H9 (cell line): ENCODE measurements at regions not wholly inside any gene's neighbourhood (a gene's known extent, or its start where the extent isn't known, plus 50 kb on each side); places are given as distances from the start of the nearest gene placed in this dataset.

ENCODE experiments used
- DNase-seq: peaks from one replicate; pipeline ENCODE4 v3.0.0-alpha.2; 2017
- H2AFZ ChIP-seq: one replicate; pipeline ENCODE4 v1.6.1; 2013; ENCODE audit warnings: mild to moderate bottlenecking, low read length, control low read depth, moderate library complexity
- H2AK5ac ChIP-seq: 2 replicates; pipeline ENCODE4 v1.6.1; 2013; ENCODE audit warnings: low read length, control low read depth, mixed read lengths; ENCODE audit not compliant: insufficient read length
- H2BK120ac ChIP-seq: one replicate; pipeline ENCODE4 v1.6.1; 2013; ENCODE audit warnings: low read depth, mild to moderate bottlenecking, low read length, control low read depth, inconsistent platforms; ENCODE audit not compliant: poor library complexity, severe bottlenecking
- H2BK12ac ChIP-seq: 2 replicates; pipeline ENCODE4 v1.6.1; 2013; ENCODE audit warnings: low read length, control low read depth, mixed read lengths, low read depth; ENCODE audit not compliant: insufficient read length
- H2BK15ac ChIP-seq: 2 replicates; pipeline ENCODE4 v1.6.1; 2013; ENCODE audit warnings: low read depth, low read length, control low read depth
- H2BK20ac ChIP-seq: one replicate; pipeline ENCODE4 v1.6.1; 2013; ENCODE audit warnings: low read depth, mild to moderate bottlenecking, low read length, control low read depth, inconsistent platforms; ENCODE audit not compliant: poor library complexity, severe bottlenecking
- H2BK5ac ChIP-seq: 2 replicates; pipeline ENCODE4 v1.6.1; 2013; ENCODE audit warnings: low read length, control low read depth, mixed read lengths; ENCODE audit not compliant: insufficient read length
- H3K14ac ChIP-seq: 2 replicates; pipeline ENCODE4 v1.6.1; 2013; ENCODE audit warnings: low read length, control low read depth; ENCODE audit not compliant: insufficient read depth
- H3K18ac ChIP-seq: 2 replicates; pipeline ENCODE4 v1.6.1; 2013; ENCODE audit warnings: low read depth, mild to moderate bottlenecking, mixed read lengths, low read length, control low read depth; ENCODE audit not compliant: insufficient read length
- H3K23ac ChIP-seq: 2 replicates; pipeline ENCODE4 v1.6.1; 2013; ENCODE audit warnings: low read length, control low read depth, mixed read lengths, low read depth; ENCODE audit not compliant: insufficient read length
- H3K23me2 ChIP-seq: 2 replicates; pipeline ENCODE4 v1.6.1; 2013; ENCODE audit warnings: low read depth, mild to moderate bottlenecking, mixed read lengths, low read length, control low read depth; ENCODE audit not compliant: insufficient read length, poor library complexity, severe bottlenecking
- H3K27ac ChIP-seq: 2 replicates; pipeline ENCODE4 v1.5.1; 2013; ENCODE audit warnings: low read length, control low read depth, mixed read lengths, low read depth; ENCODE audit not compliant: insufficient read length
- H3K27me3 ChIP-seq: 2 replicates; pipeline ENCODE4 v1.6.1; 2013; ENCODE audit warnings: low read length, control low read depth, inconsistent platforms; ENCODE audit not compliant: insufficient read depth
- H3K4ac ChIP-seq: 2 replicates; pipeline ENCODE4 v1.6.1; 2013; ENCODE audit warnings: low read depth, mild to moderate bottlenecking, control low read depth, inconsistent platforms, low read length, moderate library complexity
- H3K4me1 ChIP-seq: 2 replicates; pipeline ENCODE4 v1.6.1; 2013; ENCODE audit warnings: low read length, control low read depth, inconsistent platforms; ENCODE audit not compliant: insufficient read depth
- H3K4me2 ChIP-seq: 2 replicates; pipeline ENCODE4 v1.6.1; 2013; ENCODE audit warnings: low read length, control low read depth, mixed read lengths; ENCODE audit not compliant: insufficient read length, insufficient read depth
- H3K56ac ChIP-seq: 2 replicates; pipeline ENCODE4 v1.6.1; 2013; ENCODE audit warnings: low read depth, mild to moderate bottlenecking, mixed read lengths, low read length, control low read depth; ENCODE audit not compliant: insufficient read length
- H3K79me1 ChIP-seq: 2 replicates; pipeline ENCODE4 v1.6.1; 2013; ENCODE audit warnings: low read depth, mild to moderate bottlenecking, moderate library complexity, low read length, control low read depth, inconsistent platforms; ENCODE audit not compliant: insufficient read depth, poor library complexity, severe bottlenecking
- H3K79me2 ChIP-seq: 2 replicates; pipeline ENCODE4 v1.6.1; 2013; ENCODE audit warnings: low read length, control low read depth, inconsistent platforms; ENCODE audit not compliant: insufficient read depth
- H3K9ac ChIP-seq: 2 replicates; pipeline ENCODE4 v1.6.1; 2013; ENCODE audit warnings: low read length, control low read depth, mixed read lengths; ENCODE audit not compliant: insufficient read length; ENCODE audit errors: extremely low read depth
- H3K9me3 ChIP-seq: one replicate; pipeline ENCODE4 v1.6.1; 2013; ENCODE audit warnings: low read depth, low read length, inconsistent platforms; ENCODE audit not compliant: control insufficient read depth
- H3T11ph ChIP-seq: one replicate; pipeline ENCODE4 v1.6.1; 2013; ENCODE audit warnings: mild to moderate bottlenecking, low read length, control low read depth, inconsistent platforms
- H4K20me1 ChIP-seq: one replicate; pipeline ENCODE4 v1.6.1; 2013; ENCODE audit not compliant: control insufficient read depth, insufficient read length, insufficient read depth
- H4K5ac ChIP-seq: 2 replicates; pipeline ENCODE4 v1.6.1; 2013; ENCODE audit warnings: low read depth, mild to moderate bottlenecking, mixed read lengths, low read length, control low read depth; ENCODE audit not compliant: insufficient read length
- H4K8ac ChIP-seq: replicated peaks from 2 replicates; pipeline ENCODE4 v1.6.1; 2013; ENCODE audit warnings: low read length, control low read depth, mixed read lengths, low read depth; ENCODE audit not compliant: insufficient read length
- H4K91ac ChIP-seq: 2 replicates; pipeline ENCODE4 v1.6.1; 2013; ENCODE audit warnings: low read depth, mild to moderate bottlenecking, moderate library complexity, mixed read lengths, low read length, control low read depth; ENCODE audit not compliant: insufficient read length
- H3K27ac Mint-ChIP-seq, 3 experiments: 2 replicates in 2 of 3; 3 replicates in 1 of 3; pipeline ENCODE4 v1.8.0; 2020 to 2021; ENCODE audit warnings: mixed read lengths in 3 of 3, mild to moderate bottlenecking in 1 of 3, moderate library complexity in 1 of 3
- H3K27me3 Mint-ChIP-seq: 2 replicates; pipeline ENCODE4 v1.8.0; 2021; ENCODE audit warnings: low read depth, mild to moderate bottlenecking, moderate library complexity, mixed read lengths
- H3K36me3 Mint-ChIP-seq, 3 experiments: 2 replicates in 2 of 3; 3 replicates in 1 of 3; pipeline ENCODE4 v1.8.0; 2020 to 2021; ENCODE audit warnings: low read depth in 3 of 3, mixed read lengths in 3 of 3; ENCODE audit not compliant: insufficient read depth in 1 of 3
- H3K4me1 Mint-ChIP-seq, 2 experiments: 2 replicates each; pipeline ENCODE4 v1.8.0; 2020; ENCODE audit warnings: mixed read lengths in 2 of 2
- H3K4me3 Mint-ChIP-seq, 2 experiments: 2 replicates in 1 of 2; 3 replicates in 1 of 2; pipeline ENCODE4 v1.8.0; 2020 to 2021; ENCODE audit warnings: mild to moderate bottlenecking in 2 of 2, mixed read lengths in 2 of 2, moderate library complexity in 1 of 2
- H3K9me3 Mint-ChIP-seq, 2 experiments: 2 replicates in 1 of 2; 3 replicates in 1 of 2; pipeline ENCODE4 v1.8.0; 2020; ENCODE audit warnings: mild to moderate bottlenecking in 2 of 2, mixed read lengths in 2 of 2, moderate library complexity in 1 of 2
- CTCF ChIP-seq: fragments of 200-600 bp; sonication (generic); conservative IDR thresholded peaks from 3 replicates; pipeline ENCODE4 v1.8.0; 2021; ENCODE audit warnings: antibody characterized with exemption, mild to moderate bottlenecking
- WGBS: extraction: QIAGEN DNeasy Blood & Tissue Kit; methylation state at CpG from one replicate; pipeline ENCODE4 v1.1.7; 2013; ENCODE audit warnings: missing lambda C conversion rate, low lambda C conversion rate, mixed read lengths; ENCODE audit not compliant: insufficient read length; ENCODE audit errors: extremely low coverage; 5-methylcytosine and 5-hydroxymethylcytosine counted together

- H2BK5ac ChIP-seq, result no peak overlapping the region
- peaks cover 4 to 9% of the 10 kb centered on the region in 2 experiments; a peak in 3 of 5 replicates for H3K9me3 Mint-ChIP-seq
- peak overlapping the region in 2 of 3 experiments; percentile 9 to 34; a peak in 2 of 7 replicates for H3K27ac Mint-ChIP-seq
- DNase-seq, result peak; percentile 59
- no peak overlapping the region for H2BK120ac ChIP-seq
- no peak overlapping the region for H3K4ac ChIP-seq
- no peaks in the 10 kb centered on the region for H3K9me3 ChIP-seq
- no peak overlapping the region for H2BK12ac ChIP-seq
- no peak overlapping the region for H3K4me2 ChIP-seq
- H3K56ac ChIP-seq, result no peak overlapping the region
- no peak overlapping the region for H3K18ac ChIP-seq
- H3K23ac ChIP-seq, result no peak overlapping the region
- no peak overlapping the region for H3K4me3 Mint-ChIP-seq
- no peak overlapping the region for H2AFZ ChIP-seq
- no peak overlapping the region for H2BK20ac ChIP-seq
- H3K4me1 ChIP-seq, result peaks cover 3% of the 10 kb centered on the region; the same call in 1 of the 2 replicates
- H3K79me1 ChIP-seq, result no peaks in the 10 kb centered on the region
- H3K27me3 ChIP-seq, result no peaks in the 10 kb centered on the region
- H3K9ac ChIP-seq, result no peak overlapping the region
- H3K36me3 Mint-ChIP-seq, result no peaks in the 10 kb centered on the region; a peak in 2 of 7 replicates
- no peak overlapping the region for H3K14ac ChIP-seq
- WGBS, result no CpG with 5 or more reads among the region's 7 CpGs
- H4K20me1 ChIP-seq, result no peaks in the 10 kb centered on the region
- H2BK15ac ChIP-seq, result no peak overlapping the region
- no peak overlapping the region for H4K8ac ChIP-seq
- no peak overlapping the region for H4K5ac ChIP-seq
- H3K79me2 ChIP-seq, result no peaks in the 10 kb centered on the region
- H3K23me2 ChIP-seq, result no peaks in the 10 kb centered on the region
- peaks cover under 1% of the 10 kb centered on the region; the same call in 1 of the 2 replicates for H3K27me3 Mint-ChIP-seq
- H3K27ac ChIP-seq, result no peak overlapping the region
- no peak overlapping the region for H4K91ac ChIP-seq
- H3K4me1 Mint-ChIP-seq, result peaks cover 45 to 46% of the 10 kb centered on the region in 2 experiments
- no peak overlapping the region for H2AK5ac ChIP-seq
- TF ChIP-seq CTCF, result no peak
- no peak overlapping the region for H3T11ph ChIP-seq
Measured at GRCh38 chr16:60217787-60218186, 1483.7 kb upstream of the GOT2 start.
